Activated CD8-positive, alpha-beta T cell treated with anti-CD3 and anti-CD28 coated beads for 36 hours (primary cell): ENCODE measurements at regions not wholly inside any gene's neighbourhood (a gene's known extent, or its start where the extent isn't known, plus 50 kb on each side); places are given as distances from the start of the nearest gene placed in this dataset.

ENCODE experiments used
- ATAC-seq: fragments of 200-7000 bp; cut with Tn5 transposase; one replicate; pipeline ENCODE4 v1.10.0; 2021; ENCODE audit warnings: mild to moderate bottlenecking, moderate library complexity
- CTCF ChIA-PET: fragments of 350-600 bp; sonication (Branson Sonifier 250); formaldehyde crosslinking; loops from one replicate; lab custom pipeline; 2021; ENCODE audit warnings: antibody characterized with exemption; lab: Charles Lee
- POLR2A ChIA-PET: fragments of 350-600 bp; sonication (Branson Sonifier 250); formaldehyde crosslinking; loops from one replicate; lab custom pipeline; 2021; ENCODE audit warnings: antibody characterized with exemption; lab: Charles Lee
- DNase-seq: peaks from one replicate; pipeline ENCODE4 v3.0.0-alpha.2; 2020
- H3K27ac Mint-ChIP-seq: one replicate; pipeline ENCODE4 v1.8.0; 2021; ENCODE audit warnings: mild to moderate bottlenecking, mixed read lengths
- H3K27me3 Mint-ChIP-seq: one replicate; pipeline ENCODE4 v1.8.0; 2021; ENCODE audit warnings: mixed read lengths
- H3K36me3 Mint-ChIP-seq: one replicate; pipeline ENCODE4 v1.8.0; 2021; ENCODE audit warnings: low read depth, mixed read lengths
- H3K4me1 Mint-ChIP-seq: one replicate; pipeline ENCODE4 v1.8.0; 2021; ENCODE audit warnings: low read depth, mixed read lengths
- H3K4me3 Mint-ChIP-seq: one replicate; pipeline ENCODE4 v1.8.0; 2021; ENCODE audit warnings: mild to moderate bottlenecking, moderate library complexity, mixed read lengths
- H3K9me3 Mint-ChIP-seq: one replicate; pipeline ENCODE4 v1.8.0; 2021; ENCODE audit warnings: mixed read lengths
- CTCF ChIP-seq: fragments of 200-600 bp; IDR thresholded peaks from one replicate; pipeline ENCODE4 v1.8.0; 2022; ENCODE audit warnings: antibody characterized with exemption, mild to moderate bottlenecking
- intact Hi-C: fragments of 100-400 bp; cut with micrococcal nuclease; formaldehyde crosslinking; loops from one replicate; pipeline ENCODE4 v1.10.0; 2022

- CTCF ChIA-PET = no interaction called here
Measured at GRCh38 chr4:54543088-54543795, 114.5 kb upstream of the KIT start.

GRCh38 chr4:54545663-54546424 is 111.9 kb upstream of the KIT start:
- Mint-ChIP-seq H3K27me3 (peaks cover 2% of the 10 kb centered on the region), H3K4me3 (no peak overlapping the region), H3K9me3 (no peaks in the 10 kb centered on the region), H3K4me1 (peaks cover 3% of the 10 kb centered on the region), H3K36me3 (no peaks in the 10 kb centered on the region), H3K27ac (no peak overlapping the region)
- intact Hi-C loops = no loop called here
- ChIA-PET POLR2A (no interaction called here), CTCF (interaction anchor here (0.9 kb wide), 1 partner anchor 425 kb away, joined by 3 read pairs; no protein-coding TSS in a partner anchor)
- ATAC-seq (no peak), DNase-seq (no peak)
- no peak for TF ChIP-seq CTCF

More at GRCh38 chr4:54543088-54543795, 114.5 kb upstream of the KIT start:
- no peaks in the 10 kb centered on the region for H3K36me3 Mint-ChIP-seq
- POLR2A ChIA-PET = interaction anchor here (0.6 kb wide), 1 partner anchor 10 kb away, joined by 3 read pairs; no protein-coding TSS in a partner anchor
- H3K4me1 Mint-ChIP-seq = peaks cover 6% of the 10 kb centered on the region
- no peak for ATAC-seq
- no peak for TF ChIP-seq CTCF
- no peaks in the 10 kb centered on the region for H3K9me3 Mint-ChIP-seq
- H3K27me3 Mint-ChIP-seq = peaks cover 12% of the 10 kb centered on the region
- intact Hi-C loops = no loop called here
- DNase-seq = no peak
- no peak overlapping the region for H3K4me3 Mint-ChIP-seq
- no peak overlapping the region for H3K27ac Mint-ChIP-seq

- POLR2A ChIA-PET = no interaction called here
- CTCF ChIA-PET = no interaction called here
- intact Hi-C loops = no loop called here
- H3K4me1 Mint-ChIP-seq = peaks cover 3% of the 10 kb centered on the region
- peaks cover 1% of the 10 kb centered on the region for H3K27me3 Mint-ChIP-seq
- ATAC-seq (peak; percentile 84), DNase-seq (peak; percentile 28)
- no peaks in the 10 kb centered on the region for H3K9me3 Mint-ChIP-seq
- H3K4me3 Mint-ChIP-seq = no peak overlapping the region
- H3K27ac Mint-ChIP-seq = peak overlapping the region; percentile 39
- no peak for TF ChIP-seq CTCF
- H3K36me3 Mint-ChIP-seq = no peaks in the 10 kb centered on the region
Measured at GRCh38 chr4:54547299-54548097, 110.3 kb upstream of the KIT start.

- no peaks in the 10 kb centered on the region for H3K9me3 Mint-ChIP-seq
- TF ChIP-seq CTCF = no peak
- H3K27me3 Mint-ChIP-seq = peaks cover 1% of the 10 kb centered on the region
- CTCF ChIA-PET = no interaction called here
- intact Hi-C loops = no loop called here
- POLR2A ChIA-PET = no interaction called here
- H3K4me3 Mint-ChIP-seq = no peak overlapping the region
- peaks cover 3% of the 10 kb centered on the region for H3K4me1 Mint-ChIP-seq
- no peaks in the 10 kb centered on the region for H3K36me3 Mint-ChIP-seq
- peak overlapping the region; percentile 14 for H3K27ac Mint-ChIP-seq
- ATAC-seq (peak; percentile 67), DNase-seq (no peak)
Measured at GRCh38 chr4:54548098-54548620, 109.6 kb upstream of the KIT start.
